ENCODE measurements at regions not wholly inside any gene's neighbourhood (a gene's known extent, or its start where the extent isn't known, plus 50 kb on each side); places are given as distances from the start of the nearest gene placed in this dataset.
"Not testable (repeated sequence)": the region's sequence is repeated elsewhere in the genome, so short reads cannot be mapped to it uniquely, and the experiment has no call there.

DNA sequence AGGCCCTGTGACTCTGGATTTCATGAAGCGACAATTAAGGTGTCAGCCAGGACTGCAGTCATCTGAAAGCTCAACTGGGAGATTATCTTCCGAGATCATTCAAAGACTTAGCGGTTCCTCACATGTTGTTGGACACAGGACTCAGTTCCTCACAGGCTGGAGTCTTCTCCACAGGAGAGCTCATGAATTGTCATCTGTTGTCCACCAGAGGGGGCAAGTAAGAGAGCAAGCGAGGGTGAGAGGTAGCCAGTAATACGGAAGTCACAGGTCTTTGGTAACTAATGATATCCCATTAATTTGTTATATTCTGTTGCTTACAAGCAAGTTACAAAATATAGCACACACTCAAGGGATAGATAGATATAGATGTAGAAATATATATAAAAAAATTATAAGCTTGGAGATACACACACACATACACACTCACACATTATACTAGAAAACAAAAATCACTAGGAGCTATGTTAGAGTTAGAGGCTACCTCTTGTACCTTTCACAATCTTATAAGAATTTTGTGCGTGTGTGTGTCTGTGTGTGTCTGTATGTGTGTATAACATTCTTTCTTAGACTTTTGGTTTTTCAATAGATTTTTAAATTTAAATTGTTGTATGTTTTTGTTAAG lies 1695.3 kb downstream of the BRINP3 start:
- H3K9ac ChIP-seq (ENCODE audit: low read depth in 1 of 3, low read length in 3 of 3), result no peak overlapping the region
- H3K4me3 ChIP-seq (ENCODE audit: low read length in 3 of 3), result no peak overlapping the region
- H3K36me3 ChIP-seq (ENCODE audit: control insufficient read depth in 3 of 3, insufficient read depth in 3 of 3, low read length in 3 of 3), result no peaks in the 10 kb centered on the region
- no peak overlapping the region for H3K27ac ChIP-seq (ENCODE audit: low read depth, low read length)
- no peaks in the 10 kb centered on the region for H3K4me1 ChIP-seq (ENCODE audit: control insufficient read depth in 3 of 3, insufficient read depth in 3 of 3, low read length in 3 of 3)
- no peaks in the 10 kb centered on the region for H3K9me3 ChIP-seq (ENCODE audit: control insufficient read depth in 3 of 3, low read length in 3 of 3)
- H3K27me3 ChIP-seq (ENCODE audit: control insufficient read depth in 3 of 3, insufficient read depth in 3 of 3, low read length in 3 of 3), result no peaks in the 10 kb centered on the region

DNA sequence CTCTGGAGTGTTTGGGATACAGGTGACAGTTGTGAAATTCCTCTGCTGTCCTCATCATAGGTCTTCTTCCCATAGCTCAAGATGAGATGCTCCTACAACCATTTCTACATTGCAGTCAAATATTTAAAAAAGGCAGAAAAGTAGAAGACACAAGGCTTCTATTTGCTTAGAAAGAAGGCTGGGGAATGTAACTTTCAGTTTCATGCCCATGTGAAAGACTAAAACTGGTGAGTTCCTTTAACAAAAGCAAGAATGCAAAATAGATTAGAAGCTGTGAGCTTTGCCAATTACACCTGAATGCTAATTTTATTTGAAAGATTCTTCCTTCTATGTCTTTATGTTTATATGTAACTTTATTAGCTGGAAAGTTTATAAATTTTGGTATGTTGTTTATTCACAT lies 1682.7 kb downstream of the BRINP3 start:
- Histone ChIP-seq H3K27me3 (ENCODE audit: control insufficient read depth in 3 of 3, insufficient read depth in 3 of 3, low read length in 3 of 3) (no peaks in the 10 kb centered on the region), H3K4me1 (ENCODE audit: control insufficient read depth in 3 of 3, insufficient read depth in 3 of 3, low read length in 3 of 3) (no peaks in the 10 kb centered on the region), H3K9me3 (ENCODE audit: control insufficient read depth in 3 of 3, low read length in 3 of 3) (no peaks in the 10 kb centered on the region), H3K36me3 (ENCODE audit: control insufficient read depth in 3 of 3, insufficient read depth in 3 of 3, low read length in 3 of 3) (no peaks in the 10 kb centered on the region), H3K27ac (ENCODE audit: low read depth, low read length) (no peak overlapping the region), H3K9ac (ENCODE audit: low read depth in 1 of 3, low read length in 3 of 3) (no peak overlapping the region), H3K4me3 (ENCODE audit: low read length in 3 of 3) (no peak overlapping the region)

DNA sequence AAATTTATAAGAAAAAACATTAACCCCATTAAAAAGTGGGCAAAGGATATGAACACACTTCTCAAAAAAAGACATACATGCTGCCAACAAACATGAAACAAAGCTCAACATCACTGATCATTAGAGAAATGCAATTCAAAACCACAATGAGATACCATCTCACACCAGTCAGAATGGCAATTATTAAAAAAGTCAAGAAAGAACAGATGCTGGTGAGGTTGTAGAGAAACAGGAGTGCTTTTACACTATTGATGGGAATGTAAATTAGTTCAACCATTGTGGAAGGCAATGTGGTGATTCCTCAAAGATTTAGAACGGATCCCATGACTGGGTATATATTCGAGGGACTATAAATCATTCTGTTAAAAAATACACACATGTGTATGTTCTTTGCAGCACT lies 1665.5 kb downstream of the BRINP3 start:
- not testable (repeated sequence) for H3K27ac ChIP-seq (ENCODE audit: low read depth, low read length); H3K9me3 ChIP-seq (ENCODE audit: control insufficient read depth in 3 of 3, low read length in 3 of 3); H3K36me3 ChIP-seq (ENCODE audit: control insufficient read depth in 3 of 3, insufficient read depth in 3 of 3, low read length in 3 of 3); H3K27me3 ChIP-seq (ENCODE audit: control insufficient read depth in 3 of 3, insufficient read depth in 3 of 3, low read length in 3 of 3); H3K4me1 ChIP-seq (ENCODE audit: control insufficient read depth in 3 of 3, insufficient read depth in 3 of 3, low read length in 3 of 3); H3K4me3 ChIP-seq (ENCODE audit: low read length in 3 of 3); H3K9ac ChIP-seq (ENCODE audit: low read depth in 1 of 3, low read length in 3 of 3)

- H3K27ac ChIP-seq (ENCODE audit: low read depth, low read length); H3K36me3 ChIP-seq (ENCODE audit: control insufficient read depth in 3 of 3, insufficient read depth in 3 of 3, low read length in 3 of 3); H3K4me3 ChIP-seq (ENCODE audit: low read length in 3 of 3); H3K9ac ChIP-seq (ENCODE audit: low read depth in 1 of 3, low read length in 3 of 3); H3K27me3 ChIP-seq (ENCODE audit: control insufficient read depth in 3 of 3, insufficient read depth in 3 of 3, low read length in 3 of 3); H3K9me3 ChIP-seq (ENCODE audit: control insufficient read depth in 3 of 3, low read length in 3 of 3); H3K4me1 ChIP-seq (ENCODE audit: control insufficient read depth in 3 of 3, insufficient read depth in 3 of 3, low read length in 3 of 3): not testable (repeated sequence)
These were observed 1664.7 kb downstream of the BRINP3 start for GRCh38 chr1:188812836-188813573.

- no peak overlapping the region for H3K27ac ChIP-seq (ENCODE audit: low read depth, low read length)
These were observed 1659.8 kb downstream of the BRINP3 start for GRCh38 chr1:188817814-188818213.

DNA sequence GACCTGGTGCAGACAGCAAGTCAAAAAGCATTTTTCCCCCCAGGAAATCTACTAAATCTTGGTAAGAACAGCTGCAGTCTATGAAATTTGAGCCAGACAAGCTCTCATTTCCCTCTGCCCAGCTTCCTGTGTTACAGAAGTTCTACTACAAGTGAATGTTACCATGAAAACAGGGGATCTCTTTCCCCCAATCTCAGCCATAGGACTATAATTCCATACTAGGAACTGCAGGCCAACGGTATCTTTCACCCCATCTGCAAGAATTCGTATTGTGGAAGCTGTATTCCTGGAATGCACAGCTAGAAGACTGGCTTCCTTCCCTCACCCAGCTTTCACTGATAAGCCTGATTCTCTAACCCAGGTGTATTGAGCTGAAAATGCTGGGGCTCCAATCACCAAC lies 1655.4 kb downstream of the BRINP3 start:
- no peaks in the 10 kb centered on the region for H3K9me3 ChIP-seq (ENCODE audit: control insufficient read depth in 3 of 3, low read length in 3 of 3)
- no peak overlapping the region for H3K27ac ChIP-seq (ENCODE audit: low read depth, low read length)
- no peak overlapping the region for H3K4me3 ChIP-seq (ENCODE audit: low read length in 3 of 3)
- H3K4me1 ChIP-seq (ENCODE audit: control insufficient read depth in 3 of 3, insufficient read depth in 3 of 3, low read length in 3 of 3), result no peaks in the 10 kb centered on the region
- H3K9ac ChIP-seq (ENCODE audit: low read depth in 1 of 3, low read length in 3 of 3), result no peak overlapping the region
- no peaks in the 10 kb centered on the region for H3K36me3 ChIP-seq (ENCODE audit: control insufficient read depth in 3 of 3, insufficient read depth in 3 of 3, low read length in 3 of 3)
- no peaks in the 10 kb centered on the region for H3K27me3 ChIP-seq (ENCODE audit: control insufficient read depth in 3 of 3, insufficient read depth in 3 of 3, low read length in 3 of 3)

More at GRCh38 chr1:188817814-188818213, 1659.8 kb downstream of the BRINP3 start:
- Histone ChIP-seq H3K9me3 (ENCODE audit: control insufficient read depth in 3 of 3, low read length in 3 of 3) (no peaks in the 10 kb centered on the region), H3K9ac (ENCODE audit: low read depth in 1 of 3, low read length in 3 of 3) (no peak overlapping the region), H3K4me3 (ENCODE audit: low read length in 3 of 3) (no peak overlapping the region), H3K27me3 (ENCODE audit: control insufficient read depth in 3 of 3, insufficient read depth in 3 of 3, low read length in 3 of 3) (no peaks in the 10 kb centered on the region), H3K4me1 (ENCODE audit: control insufficient read depth in 3 of 3, insufficient read depth in 3 of 3, low read length in 3 of 3) (no peaks in the 10 kb centered on the region), H3K36me3 (ENCODE audit: control insufficient read depth in 3 of 3, insufficient read depth in 3 of 3, low read length in 3 of 3) (no peaks in the 10 kb centered on the region)

- H3K4me3 ChIP-seq (ENCODE audit: low read length in 3 of 3), result no peak overlapping the region
- H3K9ac ChIP-seq (ENCODE audit: low read depth in 1 of 3, low read length in 3 of 3), result no peak overlapping the region
- no peaks in the 10 kb centered on the region for H3K27me3 ChIP-seq (ENCODE audit: control insufficient read depth in 3 of 3, insufficient read depth in 3 of 3, low read length in 3 of 3)
- H3K36me3 ChIP-seq (ENCODE audit: control insufficient read depth in 3 of 3, insufficient read depth in 3 of 3, low read length in 3 of 3), result no peaks in the 10 kb centered on the region
- H3K9me3 ChIP-seq (ENCODE audit: control insufficient read depth in 3 of 3, low read length in 3 of 3), result no peaks in the 10 kb centered on the region
- H3K4me1 ChIP-seq (ENCODE audit: control insufficient read depth in 3 of 3, insufficient read depth in 3 of 3, low read length in 3 of 3), result no peaks in the 10 kb centered on the region
- no peak overlapping the region for H3K27ac ChIP-seq (ENCODE audit: low read depth, low read length)
These were observed 1652.2 kb downstream of the BRINP3 start for GRCh38 chr1:188825471-188825870.

GRCh38 chr1:188826800-188827199 lies 1650.9 kb downstream of the BRINP3 start:
- Histone ChIP-seq H3K9ac (ENCODE audit: low read depth in 1 of 3, low read length in 3 of 3) (no peak overlapping the region), H3K9me3 (ENCODE audit: control insufficient read depth in 3 of 3, low read length in 3 of 3) (no peaks in the 10 kb centered on the region), H3K36me3 (ENCODE audit: control insufficient read depth in 3 of 3, insufficient read depth in 3 of 3, low read length in 3 of 3) (no peaks in the 10 kb centered on the region), H3K27ac (ENCODE audit: low read depth, low read length) (no peak overlapping the region), H3K4me3 (ENCODE audit: low read length in 3 of 3) (no peak overlapping the region), H3K27me3 (ENCODE audit: control insufficient read depth in 3 of 3, insufficient read depth in 3 of 3, low read length in 3 of 3) (no peaks in the 10 kb centered on the region), H3K4me1 (ENCODE audit: control insufficient read depth in 3 of 3, insufficient read depth in 3 of 3, low read length in 3 of 3) (no peaks in the 10 kb centered on the region)

DNA sequence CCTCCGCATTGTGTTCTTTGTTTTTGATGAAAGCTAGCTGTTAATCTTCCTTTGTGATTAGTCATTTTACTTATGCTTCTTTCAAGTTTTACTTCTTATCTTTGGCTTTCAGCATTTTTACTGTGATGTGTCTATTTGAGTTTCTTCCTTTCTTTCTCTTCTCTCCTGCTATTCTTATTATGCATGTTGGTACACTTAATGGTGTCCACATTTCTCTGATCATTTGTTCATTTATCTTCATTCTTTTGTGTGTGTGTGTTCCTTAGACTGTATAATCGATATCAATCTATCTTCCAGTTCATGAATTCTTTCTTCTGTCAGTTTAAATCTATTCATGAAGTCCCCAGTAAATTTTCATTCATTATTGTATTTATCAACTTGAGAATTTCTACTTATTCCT lies 1650.3 kb downstream of the BRINP3 start:
- Histone ChIP-seq H3K27me3 (ENCODE audit: control insufficient read depth in 3 of 3, insufficient read depth in 3 of 3, low read length in 3 of 3) (no peaks in the 10 kb centered on the region), H3K36me3 (ENCODE audit: control insufficient read depth in 3 of 3, insufficient read depth in 3 of 3, low read length in 3 of 3) (no peaks in the 10 kb centered on the region), H3K27ac (ENCODE audit: low read depth, low read length) (no peak overlapping the region), H3K9ac (ENCODE audit: low read depth in 1 of 3, low read length in 3 of 3) (no peak overlapping the region), H3K4me3 (ENCODE audit: low read length in 3 of 3) (no peak overlapping the region), H3K9me3 (ENCODE audit: control insufficient read depth in 3 of 3, low read length in 3 of 3) (no peaks in the 10 kb centered on the region), H3K4me1 (ENCODE audit: control insufficient read depth in 3 of 3, insufficient read depth in 3 of 3, low read length in 3 of 3) (no peaks in the 10 kb centered on the region)

GRCh38 chr1:188841111-188841696 lies 1636.5 kb downstream of the BRINP3 start:
- not testable (repeated sequence) for H3K36me3 ChIP-seq (ENCODE audit: control insufficient read depth in 3 of 3, insufficient read depth in 3 of 3, low read length in 3 of 3); H3K9me3 ChIP-seq (ENCODE audit: control insufficient read depth in 3 of 3, low read length in 3 of 3); H3K9ac ChIP-seq (ENCODE audit: low read depth in 1 of 3, low read length in 3 of 3); H3K4me1 ChIP-seq (ENCODE audit: control insufficient read depth in 3 of 3, insufficient read depth in 3 of 3, low read length in 3 of 3); H3K4me3 ChIP-seq (ENCODE audit: low read length in 3 of 3); H3K27me3 ChIP-seq (ENCODE audit: control insufficient read depth in 3 of 3, insufficient read depth in 3 of 3, low read length in 3 of 3); H3K27ac ChIP-seq (ENCODE audit: low read depth, low read length)

Data from skeletal muscle tissue (tissue), 3 donors.